ENCODE measurements at regions not wholly inside any gene's neighbourhood (a gene's known extent, or its start where the extent isn't known, plus 50 kb on each side); places are given as distances from the start of the nearest gene placed in this dataset.
"Not testable (repeated sequence)": the region's sequence is repeated elsewhere in the genome, so short reads cannot be mapped to it uniquely, and the experiment has no call there.

GRCh38 chr6:67986694-67987232 lies 648.3 kb upstream of the ADGRB3 start:
- no peak for DNase-seq

- DNase-seq = no peak
Observed at GRCh38 chr6:67976486-67976885, 658.6 kb upstream of the ADGRB3 start.

- DNase-seq = no peak
Observed at GRCh38 chr6:67974931-67975330, 660.2 kb upstream of the ADGRB3 start.

- DNase-seq = no peak
Observed at GRCh38 chr6:67971812-67972211, 663.3 kb upstream of the ADGRB3 start.

GRCh38 chr6:67966830-67967229 lies 668.3 kb upstream of the ADGRB3 start:
- DNase-seq = no peak

- DNase-seq = no peak
Observed at GRCh38 chr6:67956352-67956751, 678.7 kb upstream of the ADGRB3 start.

- no peak for DNase-seq
Observed at GRCh38 chr6:67952948-67953347, 682.1 kb upstream of the ADGRB3 start.

GRCh38 chr6:67952121-67952520 lies 683.0 kb upstream of the ADGRB3 start:
- no peak for DNase-seq

GRCh38 chr6:67947762-67948161 lies 687.3 kb upstream of the ADGRB3 start:
- not testable (repeated sequence) for DNase-seq

- DNase-seq = no peak
Observed at GRCh38 chr6:67935976-67936477, 699.1 kb upstream of the ADGRB3 start.

- no peak for DNase-seq
Observed at GRCh38 chr6:67933278-67933677, 701.8 kb upstream of the ADGRB3 start.

- DNase-seq = not testable (repeated sequence)
Observed at GRCh38 chr6:67922588-67922987, 712.5 kb upstream of the ADGRB3 start.

GRCh38 chr6:67920040-67920439 lies 715.0 kb upstream of the ADGRB3 start:
- not testable (repeated sequence) for DNase-seq

GRCh38 chr6:67916399-67916798 lies 718.7 kb upstream of the ADGRB3 start:
- DNase-seq = no peak

- no peak for DNase-seq
Observed at GRCh38 chr6:67914419-67914818, 720.7 kb upstream of the ADGRB3 start.

GRCh38 chr6:67909354-67909753 lies 725.7 kb upstream of the ADGRB3 start:
- DNase-seq = no peak

GRCh38 chr6:67908379-67908778 lies 726.7 kb upstream of the ADGRB3 start:
- no peak for DNase-seq

GRCh38 chr6:67904735-67905134 lies 730.3 kb upstream of the ADGRB3 start:
- DNase-seq = not testable (repeated sequence)

- DNase-seq = no peak
Observed at GRCh38 chr6:67898875-67899274, 736.2 kb upstream of the ADGRB3 start.

- DNase-seq = no peak
Observed at GRCh38 chr6:67897998-67898607, 737.0 kb upstream of the ADGRB3 start.

GRCh38 chr6:67896476-67896875 lies 738.6 kb upstream of the ADGRB3 start:
- no peak for DNase-seq

GRCh38 chr6:67889682-67889995 lies 745.4 kb upstream of the ADGRB3 start:
- no peak for DNase-seq

- no peak for DNase-seq
Observed at GRCh38 chr6:67888886-67889681, 746.0 kb upstream of the ADGRB3 start.

GRCh38 chr6:67888546-67888885 lies 746.6 kb upstream of the ADGRB3 start:
- DNase-seq = no peak

All from NCI-H524 treated with DMSO at 0.1 percent for 48 hours (cell line).